Activated naive CD4-positive, alpha-beta T cell treated with Interleukin-2 at 50 U/mL for 16 hours (primary cell): ENCODE measurements at regions not wholly inside any gene's neighbourhood (a gene's known extent, or its start where the extent isn't known, plus 50 kb on each side); places are given as distances from the start of the nearest gene placed in this dataset.

Source experiments
- DNase-seq: peaks from one replicate; pipeline ENCODE4 v3.0.0-alpha.2; 2020

- no peak for DNase-seq
Measured at GRCh38 chr2:226652369-226652768, 147.3 kb downstream of the IRS1 start.

DNA sequence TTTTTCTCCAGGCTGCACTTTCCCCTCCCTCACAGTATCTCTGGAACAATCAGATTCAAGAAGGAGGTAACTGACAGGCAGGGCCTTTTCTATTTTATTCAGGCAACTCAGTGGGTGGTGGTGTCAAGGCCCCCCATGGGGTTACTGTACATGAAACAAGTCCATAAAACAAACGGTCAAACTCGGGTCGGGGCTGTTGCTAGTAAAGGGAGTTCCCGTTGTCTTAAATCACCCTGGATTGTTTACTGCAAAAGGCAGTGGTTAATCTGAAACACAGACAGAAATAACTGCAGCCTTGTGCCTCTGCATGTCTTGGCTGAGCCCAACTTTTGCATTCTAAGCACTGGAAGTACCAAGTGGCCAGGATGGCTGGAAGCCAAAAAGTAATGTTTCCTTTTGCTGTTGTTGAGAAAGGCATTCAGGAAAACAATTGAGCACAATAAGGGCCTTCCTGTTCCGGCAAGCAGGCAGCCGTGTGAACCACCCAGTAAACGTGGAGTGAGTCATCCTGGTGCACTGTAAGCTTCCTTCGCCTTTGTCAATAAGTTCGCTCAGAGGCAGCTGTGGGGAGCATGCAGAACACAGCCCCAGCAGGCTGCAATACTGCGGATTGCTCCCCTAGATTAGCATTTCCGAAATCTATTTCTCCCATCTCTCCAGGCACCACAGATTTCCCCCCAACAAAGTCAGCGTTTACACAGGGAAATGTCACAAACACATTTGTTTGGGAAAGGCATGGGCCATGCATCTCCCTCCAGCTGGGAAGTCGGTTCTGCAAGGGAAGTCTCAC, 149.6 kb downstream of the IRS1 start:
- peak; percentile 48 for DNase-seq

DNA sequence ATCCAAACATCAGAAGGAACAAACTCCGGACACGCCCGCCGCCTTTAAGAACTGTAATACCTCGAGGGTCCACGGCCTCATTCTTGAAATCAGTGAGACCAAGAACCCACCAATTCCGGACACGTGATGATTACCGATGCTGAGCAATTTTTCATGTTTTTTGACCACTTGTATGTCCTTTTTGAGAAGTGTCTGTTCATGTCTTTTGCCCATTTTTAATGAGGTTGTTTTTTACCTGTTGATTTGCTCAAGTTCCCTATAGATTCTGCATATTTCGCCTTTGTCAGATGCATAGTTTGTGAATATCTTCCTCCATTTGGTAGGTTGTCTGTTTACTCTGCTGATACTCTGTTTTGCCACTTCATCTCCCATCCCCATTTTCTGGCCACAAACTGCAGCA, 150.4 kb downstream of the IRS1 start:
- DNase-seq = no peak

DNA sequence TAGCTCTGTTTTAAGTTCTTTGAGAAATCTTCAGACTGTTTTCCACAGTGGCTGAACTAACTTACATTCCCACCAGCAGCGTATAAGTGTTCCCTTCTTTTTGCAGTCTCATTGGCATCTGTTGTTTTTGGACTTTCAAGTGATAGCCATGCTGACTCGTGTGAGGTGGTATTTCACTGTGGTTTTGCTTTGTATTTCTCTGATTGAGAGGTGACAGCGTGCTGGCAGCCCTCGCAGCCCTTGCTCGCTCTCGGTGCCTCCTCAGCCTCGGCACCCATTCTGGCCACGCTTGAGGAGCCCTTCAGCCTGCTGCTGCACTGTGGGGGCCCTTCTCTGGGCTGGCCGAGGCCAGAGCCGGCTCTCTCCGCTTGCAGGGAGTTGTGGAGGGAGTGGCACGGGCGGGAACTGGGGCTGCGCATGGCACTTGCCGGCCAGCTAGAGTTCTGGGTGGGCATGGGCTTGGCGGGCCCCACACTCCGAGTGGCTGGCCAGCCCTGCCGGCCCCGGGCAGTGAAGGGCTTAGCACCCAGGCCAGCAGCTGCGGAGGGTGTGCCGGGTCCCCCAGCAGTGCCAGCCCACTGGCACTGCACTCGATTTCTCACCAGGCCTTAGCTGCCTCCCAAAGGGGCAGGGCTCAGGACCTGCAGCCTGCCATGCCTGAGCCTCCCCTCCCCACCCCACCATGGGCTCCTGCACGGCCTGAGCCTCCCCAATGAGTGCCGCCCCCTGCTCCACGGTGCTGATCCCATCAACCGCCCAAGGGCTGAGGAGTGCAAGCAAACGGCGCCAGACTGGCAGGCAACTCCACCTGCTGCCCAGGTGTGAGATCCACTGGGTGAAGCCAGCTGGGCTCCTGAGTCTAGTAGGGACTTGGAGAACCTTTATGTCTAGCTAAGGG, 151.8 kb downstream of the IRS1 start:
- no peak for DNase-seq

DNA sequence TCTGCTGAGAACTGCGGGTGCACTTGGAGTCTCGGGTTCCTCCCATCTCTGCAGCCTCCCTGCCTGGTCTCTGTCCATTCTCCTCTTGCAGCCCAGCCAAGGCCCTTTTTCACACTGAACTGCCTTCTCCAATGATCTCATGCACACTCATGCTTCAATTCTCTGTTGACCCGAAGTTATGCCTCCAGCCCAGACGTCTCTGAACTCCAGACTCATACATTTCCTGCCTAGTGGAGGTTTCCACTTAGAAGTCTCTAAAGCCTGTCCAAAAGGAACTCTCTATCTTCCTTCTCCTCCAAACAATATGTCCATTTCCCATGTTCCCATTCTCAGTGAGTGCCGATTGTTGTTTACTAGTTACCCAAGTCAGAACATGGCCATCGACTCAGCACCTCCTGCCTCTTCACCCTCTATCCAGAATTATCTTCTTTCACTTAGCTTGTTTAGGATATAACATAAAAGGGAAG, 155.2 kb downstream of the IRS1 start:
- no peak for DNase-seq

GRCh38 chr2:226643946-226644282, 155.7 kb downstream of the IRS1 start:
- DNase-seq = no peak

DNA sequence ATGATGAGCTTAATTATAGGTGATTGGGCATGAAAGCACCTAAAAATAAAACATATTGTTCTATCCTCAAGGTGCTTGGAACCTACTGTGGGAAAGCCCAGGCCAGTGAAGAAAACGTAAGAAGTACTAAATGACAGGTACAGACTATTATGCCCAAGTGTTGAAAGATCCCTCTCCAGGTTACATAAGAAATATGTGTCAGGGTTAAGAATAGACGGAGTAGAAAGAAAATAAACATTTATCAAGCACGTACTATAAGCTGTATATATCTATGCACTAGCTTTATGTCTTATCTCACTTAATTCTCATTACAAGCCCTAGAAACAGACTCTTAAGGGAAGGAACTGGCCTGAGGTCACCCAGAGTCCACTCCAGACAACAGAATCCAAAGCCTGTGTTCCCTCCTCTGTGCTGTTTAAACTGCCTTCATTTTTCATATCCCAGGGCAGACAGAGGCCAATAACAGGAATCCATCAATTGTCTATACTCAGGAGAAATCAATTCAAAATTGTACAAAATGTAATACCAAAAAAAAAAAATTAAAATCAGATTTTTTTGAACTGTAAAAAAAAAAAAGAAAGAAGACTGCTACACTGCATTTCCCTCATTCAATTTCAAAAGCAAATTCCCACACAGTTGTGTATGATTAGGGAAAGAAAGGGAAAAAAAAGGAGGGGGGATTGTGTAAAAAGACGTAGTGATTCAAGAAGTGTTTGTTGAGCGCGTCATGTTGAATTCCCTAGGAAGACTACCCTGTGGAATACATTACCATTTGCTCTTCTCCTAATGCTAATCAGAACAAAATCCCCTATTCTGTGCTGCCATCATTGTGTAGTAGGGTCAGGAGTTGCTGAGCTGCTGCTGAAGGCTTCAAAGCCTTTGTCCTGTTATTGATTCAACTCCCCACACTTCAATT, 156.3 kb downstream of the IRS1 start:
- no peak for DNase-seq

- DNase-seq = no peak
Measured at GRCh38 chr2:226641008-226641407, 158.6 kb downstream of the IRS1 start.

DNA sequence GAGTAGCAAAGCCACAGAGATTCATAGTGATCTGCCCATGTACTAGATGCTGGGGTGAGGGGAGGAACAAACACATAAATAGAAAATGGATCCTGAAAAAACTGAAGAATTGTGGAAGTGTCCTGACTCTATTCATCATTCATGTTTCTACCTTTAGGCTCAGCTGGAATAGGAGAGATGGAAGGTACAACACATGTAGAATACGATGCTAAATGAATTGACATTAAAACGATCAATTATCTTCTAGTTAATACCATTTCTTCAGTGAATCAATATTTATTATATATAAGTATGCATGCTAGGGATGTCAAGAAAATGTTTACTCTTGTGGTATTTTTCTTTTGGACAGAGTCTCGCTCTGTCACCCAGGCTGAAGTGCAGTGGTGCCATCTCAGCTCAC, 159.1 kb downstream of the IRS1 start:
- DNase-seq = no peak

GRCh38 chr2:226639550-226639949, 160.1 kb downstream of the IRS1 start:
- DNase-seq = no peak

DNA sequence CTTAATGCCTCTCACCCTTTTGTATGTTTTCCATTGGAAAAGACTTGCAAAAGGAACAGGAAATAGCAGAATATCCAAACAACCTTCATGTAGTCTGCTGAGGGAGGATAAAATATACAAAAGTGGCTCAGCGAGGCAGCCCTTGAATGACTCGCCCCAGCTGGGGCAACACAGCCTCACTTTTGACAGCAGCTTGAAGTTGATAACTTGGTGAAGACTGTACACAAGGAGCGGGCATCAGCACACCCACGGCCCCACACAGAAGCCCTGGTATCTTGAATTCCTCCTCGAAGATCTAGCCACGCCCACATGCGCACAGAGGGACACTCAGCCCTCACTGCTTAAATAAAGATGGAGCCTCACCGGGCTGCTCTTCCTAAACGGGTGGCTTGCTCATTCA, 161.0 kb downstream of the IRS1 start:
- DNase-seq = no peak

DNA sequence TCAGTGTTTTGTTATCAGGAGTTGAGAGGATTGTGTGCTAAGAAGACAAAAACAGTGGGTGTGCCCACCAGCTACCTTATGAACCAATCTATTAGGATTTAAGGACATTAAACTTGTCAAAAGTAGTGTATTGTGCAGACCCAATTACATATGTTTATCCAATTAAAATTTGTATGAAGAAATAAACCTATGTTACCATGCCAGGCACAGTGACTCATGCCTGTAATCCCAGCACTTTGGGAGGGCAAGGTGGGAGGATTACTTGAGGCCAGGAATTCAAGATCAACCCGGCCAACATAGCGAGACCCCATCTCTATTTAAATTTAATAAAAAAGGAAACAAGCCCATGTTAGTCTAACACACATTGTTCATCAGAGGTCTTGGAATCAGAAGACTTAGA, 162.2 kb downstream of the IRS1 start:
- DNase-seq = no peak

DNA sequence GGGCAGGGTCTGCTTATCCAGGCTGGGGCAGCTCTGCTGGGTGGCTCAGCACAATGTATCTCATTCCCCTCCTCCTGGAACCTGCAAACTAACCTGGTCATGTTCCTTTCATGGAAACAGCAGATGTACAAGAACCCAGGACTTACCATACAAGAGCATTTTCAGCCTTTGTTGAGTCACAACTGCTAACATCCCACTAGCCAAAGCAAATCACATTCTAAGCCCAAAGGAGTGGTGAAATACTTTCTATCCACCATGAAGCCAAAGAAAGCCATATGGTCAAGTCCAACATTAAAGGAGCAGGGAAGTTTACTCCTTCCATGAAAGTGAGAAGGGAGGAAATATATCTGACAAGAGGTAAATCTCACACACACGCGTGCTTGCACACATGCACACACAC, 163.0 kb downstream of the IRS1 start:
- no peak for DNase-seq

DNA sequence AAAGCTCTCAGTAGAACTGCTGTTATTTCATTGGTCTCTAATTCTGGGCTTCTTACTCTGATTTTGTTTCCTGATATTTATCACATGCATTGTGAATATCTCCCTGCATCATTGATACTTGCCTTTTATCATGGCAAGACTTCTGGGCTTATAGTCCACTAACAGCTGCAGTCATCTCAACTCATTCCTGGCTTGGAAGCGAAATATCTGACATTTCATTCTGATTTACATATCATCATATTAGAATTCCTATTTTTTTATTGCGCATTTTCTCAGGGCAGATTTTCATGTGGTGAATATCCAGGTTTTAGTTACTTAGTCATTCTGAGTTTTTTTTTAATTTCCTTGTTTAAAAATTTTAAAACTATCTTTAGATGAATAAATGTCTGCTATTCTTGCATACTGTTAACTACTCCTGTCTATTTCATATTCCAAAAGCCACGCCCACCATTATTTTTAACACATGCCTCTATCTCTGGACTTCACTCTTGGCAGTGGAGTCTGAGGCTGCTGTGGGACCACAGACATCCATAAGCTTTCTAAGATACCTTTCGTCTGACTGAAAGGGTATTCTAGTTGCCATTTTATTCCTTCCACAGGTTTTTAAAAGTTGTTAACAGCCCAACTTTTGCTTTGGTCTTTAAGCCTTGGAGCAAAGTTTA, 164.5 kb downstream of the IRS1 start:
- no peak for DNase-seq

DNA sequence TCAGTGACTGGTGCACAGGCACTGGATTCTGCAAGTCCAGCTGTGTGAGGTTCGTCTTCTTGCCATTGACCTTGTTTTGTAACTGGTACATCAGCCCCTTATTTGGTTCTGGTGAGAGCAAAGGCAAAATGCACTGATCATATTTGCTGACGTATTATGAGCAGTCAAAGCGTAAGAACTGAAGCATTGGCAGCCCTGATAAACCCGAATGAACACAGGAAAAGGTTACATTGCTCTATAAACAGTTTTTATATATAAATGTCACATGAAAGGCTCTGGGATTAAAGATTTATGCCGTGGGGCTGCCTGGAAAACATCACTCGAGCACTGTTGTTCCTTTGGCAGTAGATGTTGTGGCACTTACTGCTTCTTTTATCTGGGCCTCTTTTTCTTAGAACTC, 167.9 kb downstream of the IRS1 start:
- no peak for DNase-seq

DNA sequence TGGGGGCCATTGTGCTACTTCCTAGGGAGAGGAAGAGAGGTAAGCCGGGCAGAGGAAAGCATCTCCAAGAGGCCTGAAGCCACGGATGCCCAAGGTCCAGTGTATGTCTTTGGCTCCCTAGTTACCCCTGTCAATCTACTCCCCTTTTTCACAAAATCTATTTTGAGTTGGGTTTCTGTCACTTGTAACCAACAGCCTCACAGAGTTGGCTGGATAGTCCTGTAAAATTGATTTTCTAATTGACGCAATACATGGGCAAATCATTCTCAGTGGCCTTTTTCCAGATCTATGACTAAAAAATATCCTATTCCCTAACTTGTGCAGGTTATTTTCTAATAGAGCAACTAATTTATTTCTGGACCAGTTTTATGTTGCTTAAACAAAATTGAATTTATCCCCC, 168.4 kb downstream of the IRS1 start:
- no peak for DNase-seq

GRCh38 chr2:226625946-226626345, 173.7 kb downstream of the IRS1 start:
- DNase-seq = no peak

DNA sequence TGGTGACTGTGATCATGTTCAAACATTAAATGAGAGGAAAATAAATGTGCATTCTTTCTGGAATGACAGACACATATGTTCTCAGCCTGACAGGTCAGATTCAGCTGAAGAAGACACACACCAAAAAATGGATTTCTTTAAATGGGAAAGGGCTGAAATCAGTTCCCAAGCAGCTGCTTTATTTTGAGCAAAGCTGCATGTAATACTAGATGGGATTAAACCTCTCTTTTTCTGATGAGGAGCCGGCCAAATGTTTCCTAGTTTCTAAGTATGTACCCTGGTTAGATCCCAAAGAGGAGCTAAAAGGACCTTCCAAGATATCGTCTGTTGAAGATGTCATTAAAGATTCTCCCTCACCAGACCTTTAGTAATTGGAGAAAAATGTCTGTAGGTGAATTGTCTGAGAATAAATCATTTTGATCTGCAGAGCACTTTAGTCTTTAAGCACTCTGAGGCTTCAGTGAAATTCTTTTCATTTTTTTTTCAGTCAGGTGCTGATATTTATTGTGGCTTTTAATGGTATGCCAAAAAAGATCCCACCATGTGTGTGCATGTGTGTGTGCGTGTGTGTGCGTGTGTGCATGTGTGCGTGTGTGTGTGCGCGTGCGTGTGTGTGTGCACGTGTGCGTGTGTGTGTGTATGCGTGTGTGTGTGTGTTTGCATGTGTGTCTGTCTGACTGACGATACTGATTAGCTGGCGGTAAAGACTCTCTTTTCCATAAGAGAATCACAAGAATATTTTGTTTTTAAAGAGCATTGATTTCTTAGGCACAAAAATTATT, 175.8 kb downstream of the IRS1 start:
- DNase-seq = no peak

DNA sequence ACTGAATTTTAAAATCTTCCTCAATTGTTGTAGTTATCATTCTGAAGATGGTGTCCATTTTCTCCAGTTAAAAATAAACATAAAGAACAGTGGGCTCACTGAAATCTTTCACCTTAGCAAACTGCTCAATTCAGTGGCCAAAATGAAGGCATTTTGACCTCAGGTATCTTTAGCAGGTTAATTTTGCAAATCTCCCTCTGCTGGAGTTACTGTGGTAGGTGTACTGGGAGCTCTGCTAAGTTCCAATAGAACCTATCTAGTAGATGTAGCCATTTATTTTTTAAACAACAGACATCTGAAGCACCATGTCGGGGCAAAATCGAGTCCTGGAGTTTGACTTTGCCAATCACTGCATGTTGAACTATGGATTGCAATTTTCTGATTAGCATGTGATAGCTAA, 177.1 kb downstream of the IRS1 start:
- DNase-seq = no peak

GRCh38 chr2:226620176-226620575, 179.4 kb downstream of the IRS1 start:
- DNase-seq = no peak

GRCh38 chr2:226619707-226620106, 179.9 kb downstream of the IRS1 start:
- DNase-seq = no peak
